ENCODE measurements at regions not wholly inside any gene's neighbourhood (a gene's known extent, or its start where the extent isn't known, plus 50 kb on each side); places are given as distances from the start of the nearest gene placed in this dataset.

DNA sequence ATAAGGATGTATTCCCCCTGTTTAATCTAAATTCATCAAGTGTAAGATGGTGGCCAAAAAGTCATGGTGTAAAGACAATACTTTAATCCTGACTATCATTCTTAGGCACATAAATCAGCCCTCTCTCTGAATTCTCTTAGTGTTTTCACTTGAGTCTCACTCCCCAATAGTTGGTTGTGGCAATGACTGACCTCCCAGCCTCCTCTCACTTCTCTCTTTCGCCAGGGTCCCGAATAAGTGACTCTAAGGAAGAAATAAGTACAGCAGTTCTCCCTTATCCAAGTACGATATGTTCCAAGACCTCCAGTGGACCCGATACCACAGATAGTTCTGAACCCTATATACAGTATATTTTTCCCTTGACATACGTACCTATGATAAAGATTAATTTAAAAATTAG is 335.3 kb downstream of the MAF start:
- TF ChIP-seq EGR1 (IDR thresholded peaks at IDR 0.05; ENCODE audit: low read depth in 2 of 2) (no peak), HNF4G (IDR thresholded peaks at IDR 0.05) (no peak), REST (IDR thresholded peaks at IDR 0.05) (no peak), RAD21 (IDR thresholded peaks at IDR 0.05) (no peak), YY1 (IDR thresholded peaks at IDR 0.05) (no peak), TAF1 (conservative IDR thresholded peaks at IDR 0.05) (no peak)
- TF ChIP-seq, protein P1, sequence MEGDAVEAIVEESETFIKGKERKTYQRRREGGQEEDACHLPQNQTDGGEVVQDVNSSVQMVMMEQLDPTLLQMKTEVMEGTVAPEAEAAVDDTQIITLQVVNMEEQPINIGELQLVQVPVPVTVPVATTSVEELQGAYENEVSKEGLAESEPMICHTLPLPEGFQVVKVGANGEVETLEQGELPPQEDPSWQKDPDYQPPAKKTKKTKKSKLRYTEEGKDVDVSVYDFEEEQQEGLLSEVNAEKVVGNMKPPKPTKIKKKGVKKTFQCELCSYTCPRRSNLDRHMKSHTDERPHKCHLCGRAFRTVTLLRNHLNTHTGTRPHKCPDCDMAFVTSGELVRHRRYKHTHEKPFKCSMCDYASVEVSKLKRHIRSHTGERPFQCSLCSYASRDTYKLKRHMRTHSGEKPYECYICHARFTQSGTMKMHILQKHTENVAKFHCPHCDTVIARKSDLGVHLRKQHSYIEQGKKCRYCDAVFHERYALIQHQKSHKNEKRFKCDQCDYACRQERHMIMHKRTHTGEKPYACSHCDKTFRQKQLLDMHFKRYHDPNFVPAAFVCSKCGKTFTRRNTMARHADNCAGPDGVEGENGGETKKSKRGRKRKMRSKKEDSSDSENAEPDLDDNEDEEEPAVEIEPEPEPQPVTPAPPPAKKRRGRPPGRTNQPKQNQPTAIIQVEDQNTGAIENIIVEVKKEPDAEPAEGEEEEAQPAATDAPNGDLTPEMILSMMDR (IDR thresholded peaks at IDR 0.05; ENCODE audit: low read depth, low read length, missing input control), result no peak
